Ectodermal cell (in vitro differentiated cells): ENCODE measurements at regions not wholly inside any gene's neighbourhood (a gene's known extent, or its start where the extent isn't known, plus 50 kb on each side); places are given as distances from the start of the nearest gene placed in this dataset.

Experiments used
- H3K27ac ChIP-seq: 2 replicates; pipeline ENCODE4 v1.7.0; 2013; ENCODE audit warnings: mild to moderate bottlenecking, low read depth, low read length; ENCODE audit not compliant: insufficient read depth, poor library complexity, severe bottlenecking
- H3K27me3 ChIP-seq: 2 replicates; pipeline ENCODE4 v1.7.0; 2013; ENCODE audit warnings: mild to moderate bottlenecking, low read length; ENCODE audit not compliant: insufficient read depth, control insufficient read depth, poor library complexity, severe bottlenecking
- H3K36me3 ChIP-seq: one replicate; pipeline ENCODE4 v1.7.0; 2013; ENCODE audit warnings: low read length; ENCODE audit not compliant: control insufficient read depth, insufficient read depth
- H3K4me1 ChIP-seq: one replicate; pipeline ENCODE4 v1.7.0; 2013; ENCODE audit warnings: low read length; ENCODE audit not compliant: control insufficient read depth, insufficient read depth
- H3K4me3 ChIP-seq: 2 replicates; pipeline ENCODE4 v1.7.0; 2013; ENCODE audit warnings: low read depth, low read length, control low read depth; ENCODE audit not compliant: insufficient read depth
- H3K9me3 ChIP-seq: 2 replicates; pipeline ENCODE4 v1.7.0; 2013; ENCODE audit warnings: mild to moderate bottlenecking, low read length, moderate library complexity; ENCODE audit not compliant: control insufficient read depth
- WGBS, 2 experiments: methylation state at CpG; one replicate each; pipeline ENCODE4 v1.1.7; 2013; ENCODE audit warnings: missing lambda C conversion rate in 2 of 2; 5-methylcytosine and 5-hydroxymethylcytosine counted together

DNA sequence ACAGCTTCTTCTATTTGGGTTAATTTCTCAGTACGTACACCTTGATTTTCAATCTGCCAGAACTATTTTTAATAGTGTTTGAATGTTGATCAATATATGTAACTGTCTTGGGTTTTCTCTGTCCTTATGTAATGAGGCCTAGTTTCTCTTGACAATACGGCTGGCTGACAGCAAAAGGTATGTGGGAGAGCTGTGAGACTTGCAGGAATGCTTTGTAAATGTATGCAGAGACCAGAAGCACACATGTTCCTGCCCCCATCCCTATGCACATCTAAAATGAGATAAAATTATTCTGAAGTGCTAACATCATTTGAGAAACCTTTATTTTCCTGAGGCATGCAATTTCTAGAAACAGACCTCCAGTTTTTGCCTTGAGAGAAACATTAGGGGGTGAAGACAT is 593.8 kb upstream of the GBE1 start:
- no peaks in the 10 kb centered on the region for H3K9me3 ChIP-seq
- H3K4me1 ChIP-seq, result no peaks in the 10 kb centered on the region
- 83 to 86% methylated on average over 2 of the region's 2 CpGs for WGBS, 2 experiments
- H3K4me3 ChIP-seq, result no peak overlapping the region
- H3K36me3 ChIP-seq, result no peaks in the 10 kb centered on the region
- no peaks in the 10 kb centered on the region for H3K27me3 ChIP-seq
- H3K27ac ChIP-seq, result no peak overlapping the region

DNA sequence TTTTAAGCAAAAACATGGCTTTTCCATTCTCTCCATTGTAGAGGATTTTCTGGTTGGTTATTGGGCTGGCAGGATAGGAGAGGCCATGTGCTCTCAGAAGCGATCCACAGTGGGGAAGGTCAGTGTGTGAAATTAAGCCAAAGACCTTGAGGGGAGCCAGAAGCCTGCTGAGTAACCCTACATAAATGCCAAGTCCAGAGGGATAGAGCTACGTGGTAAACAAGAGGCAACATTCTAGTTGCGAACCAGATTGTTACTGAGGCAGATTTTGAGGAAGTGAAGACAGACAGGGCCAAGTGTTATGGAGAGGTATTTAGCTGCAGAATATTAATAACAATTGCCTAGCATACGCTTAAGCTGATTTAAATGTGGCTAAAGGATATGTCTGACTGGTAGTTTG is 592.8 kb upstream of the GBE1 start:
- H3K9me3 ChIP-seq, result no peaks in the 10 kb centered on the region
- no peaks in the 10 kb centered on the region for H3K4me1 ChIP-seq
- no peak overlapping the region for H3K4me3 ChIP-seq
- H3K36me3 ChIP-seq, result no peaks in the 10 kb centered on the region
- H3K27me3 ChIP-seq, result no peaks in the 10 kb centered on the region
- H3K27ac ChIP-seq, result no peak overlapping the region
- WGBS, 2 experiments, result 79 to 88% methylated on average over 4 of the region's 4 CpGs

DNA sequence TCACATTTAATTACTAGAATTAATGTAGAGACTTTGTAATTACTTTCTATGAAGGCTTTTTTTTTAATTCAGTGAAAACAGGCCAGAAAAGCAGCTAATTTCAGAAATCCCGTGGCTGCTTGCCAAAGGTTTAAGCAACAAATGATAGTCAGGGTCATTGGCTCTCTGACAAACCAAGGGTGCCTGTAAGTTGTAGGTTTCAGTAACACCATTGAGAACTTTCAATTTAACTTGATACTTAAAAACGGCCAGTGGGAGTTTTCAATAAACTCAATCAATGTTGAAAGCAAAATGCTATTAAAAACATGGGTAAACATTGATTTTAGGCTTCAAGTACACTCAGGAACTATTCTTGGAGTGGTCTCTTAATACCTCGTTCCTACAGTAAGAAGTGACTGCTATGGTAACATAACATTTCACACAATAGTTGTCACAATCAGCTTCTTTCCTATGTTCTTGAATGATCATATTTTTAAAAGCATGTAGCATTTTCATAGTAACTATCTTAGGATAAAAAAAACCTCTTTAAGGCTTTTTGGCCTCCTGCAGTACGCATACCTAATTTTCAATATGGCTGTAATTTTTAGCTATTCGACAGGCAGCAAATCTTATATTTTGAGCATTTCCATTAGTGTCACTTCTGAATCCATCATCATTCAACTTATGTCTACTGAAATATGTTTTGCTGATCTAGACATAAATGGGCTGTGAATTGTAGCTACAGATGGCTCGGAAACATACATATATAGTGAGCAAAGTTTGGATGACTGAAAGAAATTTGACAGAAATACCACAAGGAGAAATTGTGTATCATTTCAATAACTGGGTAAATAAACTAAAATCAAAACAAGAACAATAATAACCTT is 592.1 kb upstream of the GBE1 start:
- Histone ChIP-seq H3K27me3 (no peaks in the 10 kb centered on the region), H3K9me3 (no peaks in the 10 kb centered on the region), H3K36me3 (no peaks in the 10 kb centered on the region), H3K4me1 (no peaks in the 10 kb centered on the region), H3K27ac (no peak overlapping the region), H3K4me3 (no peak overlapping the region)
- WGBS, 2 experiments, result 96 to 98% methylated on average over 5 to 6 of the region's 6 CpGs

DNA sequence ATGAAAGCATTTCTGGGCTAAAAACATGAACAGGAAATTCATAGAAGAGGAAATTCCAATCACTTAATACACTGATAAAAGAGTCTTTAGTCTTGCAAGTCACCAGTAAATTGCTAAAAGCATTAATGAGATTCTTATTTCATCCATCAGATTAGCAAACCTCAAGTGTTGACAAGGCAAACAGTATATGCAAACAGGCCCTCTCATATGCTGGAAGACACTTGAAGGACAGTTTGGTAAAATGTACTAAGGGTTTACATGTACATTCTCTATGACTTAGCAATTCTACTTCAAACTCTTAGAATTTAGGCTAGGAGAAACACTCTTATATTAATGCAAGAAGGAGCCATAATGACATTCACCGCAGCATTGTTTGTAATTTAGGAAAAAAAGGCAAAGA is 586.1 kb upstream of the GBE1 start:
- no peak overlapping the region for H3K4me3 ChIP-seq
- H3K9me3 ChIP-seq, result no peaks in the 10 kb centered on the region
- H3K27ac ChIP-seq, result no peak overlapping the region
- H3K4me1 ChIP-seq, result no peaks in the 10 kb centered on the region
- H3K36me3 ChIP-seq, result no peaks in the 10 kb centered on the region
- 88 to 100% methylated on average over 1 of the region's 1 CpG for WGBS, 2 experiments
- H3K27me3 ChIP-seq, result no peaks in the 10 kb centered on the region

DNA sequence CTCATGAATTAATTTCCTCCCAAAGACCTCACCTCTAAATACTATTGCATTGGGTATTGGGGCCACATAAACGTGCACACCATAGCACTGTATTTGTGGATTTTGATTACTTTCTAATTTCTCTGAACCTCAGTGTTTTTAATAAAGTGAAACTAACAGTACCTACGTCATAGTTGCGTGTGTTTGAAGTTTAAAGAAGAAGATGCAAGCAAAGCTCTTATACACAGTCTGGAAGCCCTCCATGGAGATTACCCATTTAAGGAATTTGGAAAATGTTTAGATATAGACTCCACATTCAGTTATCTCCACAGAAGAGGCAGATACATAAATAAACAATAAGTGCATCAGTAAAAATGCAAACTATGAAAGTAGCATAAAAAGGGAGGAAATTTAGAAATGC is 581.1 kb upstream of the GBE1 start:
- H3K27me3 ChIP-seq, result no peaks in the 10 kb centered on the region
- 89 to 95% methylated on average over 1 to 3 of the region's 3 CpGs for WGBS, 2 experiments
- H3K4me1 ChIP-seq, result no peaks in the 10 kb centered on the region
- H3K36me3 ChIP-seq, result no peaks in the 10 kb centered on the region
- no peaks in the 10 kb centered on the region for H3K9me3 ChIP-seq
- no peak overlapping the region for H3K27ac ChIP-seq
- H3K4me3 ChIP-seq, result no peak overlapping the region

- WGBS, 2 experiments, result no CpG with 5 or more reads among the region's 2 CpGs
- no peak overlapping the region for H3K4me3 ChIP-seq
- no peaks in the 10 kb centered on the region for H3K9me3 ChIP-seq
- no peaks in the 10 kb centered on the region for H3K4me1 ChIP-seq
- H3K27ac ChIP-seq, result no peak overlapping the region
- no peaks in the 10 kb centered on the region for H3K36me3 ChIP-seq
- H3K27me3 ChIP-seq, result no peaks in the 10 kb centered on the region
Observed at GRCh38 chr3:82329300-82329699, 567.9 kb upstream of the GBE1 start.

- H3K4me3 ChIP-seq, result no peak overlapping the region
- no peaks in the 10 kb centered on the region for H3K36me3 ChIP-seq
- H3K9me3 ChIP-seq, result no peaks in the 10 kb centered on the region
- no peaks in the 10 kb centered on the region for H3K27me3 ChIP-seq
- no peak overlapping the region for H3K27ac ChIP-seq
- H3K4me1 ChIP-seq, result no peaks in the 10 kb centered on the region
- 100% methylated on average over 1 of the region's 1 CpG; no CpG with 5 or more reads in 1 of the 2 experiments for WGBS, 2 experiments
Observed at GRCh38 chr3:82311901-82312300, 550.5 kb upstream of the GBE1 start.

DNA sequence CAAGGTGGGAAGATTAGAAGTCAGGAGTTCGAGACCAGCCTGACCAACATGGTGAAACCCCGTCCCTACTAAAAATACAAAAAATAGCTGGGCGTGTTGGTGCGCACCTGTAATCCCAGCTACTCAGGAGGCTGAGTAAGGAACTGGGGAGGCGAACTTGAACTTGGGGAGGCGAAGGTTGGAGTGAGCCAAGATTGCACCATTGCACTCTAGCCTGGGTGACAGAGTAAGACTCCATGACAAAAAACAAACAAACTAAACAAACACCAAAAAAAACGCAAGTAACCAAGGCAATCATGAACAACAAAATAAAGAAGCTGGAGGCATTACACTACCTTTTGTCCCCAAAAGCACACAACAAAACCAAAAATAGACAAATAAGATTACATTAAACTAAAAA is 547.3 kb upstream of the GBE1 start:
- H3K4me1 ChIP-seq, result no peaks in the 10 kb centered on the region
- H3K36me3 ChIP-seq, result no peaks in the 10 kb centered on the region
- H3K4me3 ChIP-seq, result no peak overlapping the region
- WGBS, 2 experiments, result 88 to 94% methylated on average over 7 of the region's 7 CpGs
- no peak overlapping the region for H3K27ac ChIP-seq
- no peaks in the 10 kb centered on the region for H3K27me3 ChIP-seq
- no peaks in the 10 kb centered on the region for H3K9me3 ChIP-seq

GRCh38 chr3:82306189-82306588 is 544.7 kb upstream of the GBE1 start:
- Histone ChIP-seq H3K36me3 (no peaks in the 10 kb centered on the region), H3K27me3 (no peaks in the 10 kb centered on the region), H3K9me3 (no peaks in the 10 kb centered on the region), H3K4me3 (no peak overlapping the region), H3K4me1 (no peaks in the 10 kb centered on the region), H3K27ac (no peak overlapping the region)
- WGBS, 2 experiments, result 91 to 92% methylated on average over 1 of the region's 1 CpG

DNA sequence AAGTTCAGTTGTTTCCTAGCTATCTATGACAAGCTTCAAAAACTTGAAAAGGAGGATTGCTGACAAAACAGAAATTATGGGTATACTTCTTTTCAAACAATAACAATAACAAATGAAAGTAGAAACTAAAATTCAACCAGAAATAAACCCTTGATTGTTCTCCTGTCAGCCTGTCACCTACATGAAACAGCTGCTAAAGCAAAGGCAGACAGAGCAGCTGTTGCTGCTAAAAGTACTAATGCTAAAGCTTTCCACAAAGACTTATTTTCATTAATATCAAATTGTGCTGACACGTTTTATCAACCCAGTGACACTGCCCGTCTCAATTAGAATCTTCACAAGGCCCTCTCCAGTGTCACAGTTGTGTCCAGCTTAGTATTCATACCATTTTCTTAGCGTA is 533.2 kb upstream of the GBE1 start:
- Histone ChIP-seq H3K27ac (no peak overlapping the region), H3K4me1 (no peaks in the 10 kb centered on the region), H3K4me3 (no peak overlapping the region), H3K27me3 (no peaks in the 10 kb centered on the region), H3K36me3 (no peaks in the 10 kb centered on the region), H3K9me3 (no peaks in the 10 kb centered on the region)
- WGBS, 2 experiments, result 85 to 90% methylated on average over 2 to 3 of the region's 3 CpGs
